Gastrocnemius medialis (tissue), 4 donors: ENCODE measurements at regions not wholly inside any gene's neighbourhood (a gene's known extent, or its start where the extent isn't known, plus 50 kb on each side); places are given as distances from the start of the nearest gene placed in this dataset.

Source experiments
- ATAC-seq, 2 donors: fragments of 150-250 bp; one replicate each; pipeline ENCODE4 v1.9.1; 2016
- DNase-seq, 2 donors: peaks; one replicate each; pipeline ENCODE4 v3.0.0-alpha.2; 2019
- H3K27ac ChIP-seq, 4 donors: fragments of 200-600 bp; sonication (generic); 1 replicate in 1 of 4; 2 replicates in 3 of 4; pipeline ENCODE4 v1.5.1; 2016 to 2018; ENCODE audit warnings: mild to moderate bottlenecking in 2 of 4, moderate library complexity in 1 of 4
- H3K27me3 ChIP-seq, 3 donors: fragments of 200-600 bp; sonication (generic) in 2 of 3; 1 replicate in 1 of 3; 2 replicates in 2 of 3; pipeline versions ENCODE4 v1.5.1 to v1.6.0; 2016 to 2019; ENCODE audit warnings: mild to moderate bottlenecking in 1 of 3, moderate library complexity in 1 of 3
- H3K36me3 ChIP-seq, 2 donors: fragments of 200-600 bp; sonication (generic) in 1 of 2; one replicate each; pipeline ENCODE4 v1.5.1; 2017 to 2018
- H3K4me1 ChIP-seq, 2 donors: fragments of 200-600 bp; sonication (generic) in 1 of 2; one replicate each; pipeline ENCODE4 v1.5.1; 2016 to 2017; ENCODE audit warnings: mild to moderate bottlenecking in 2 of 2
- H3K4me3 ChIP-seq, 4 donors: fragments of 200-600 bp; sonication (generic) in 3 of 4; 1 replicate in 1 of 4; 2 replicates in 3 of 4; pipeline ENCODE4 v1.5.1; 2016 to 2019; ENCODE audit warnings: mild to moderate bottlenecking in 2 of 4
- H3K9me3 ChIP-seq, 3 donors: fragments of 200-600 bp; sonication (generic) in 2 of 3; 1 replicate in 1 of 3; 2 replicates in 2 of 3; pipeline ENCODE4 v1.5.1; 2016 to 2019
- CTCF ChIP-seq, 5 experiments: fragments of 450-650 bp in 3 of 5; fragments of 200-600 bp in 2 of 5; sonication (generic) in 2 of 5; IDR thresholded peaks in 4 of 5; conservative IDR thresholded peaks in 1 of 5; 1 replicate in 4 of 5; 2 replicates in 1 of 5; pipeline ENCODE4 v1.5.1; 2016 to 2019; ENCODE audit warnings: antibody characterized with exemption in 5 of 5, mild to moderate bottlenecking in 3 of 5, moderate library complexity in 3 of 5
- POLR2A ChIP-seq, 2 donors: fragments of 450-650 bp; IDR thresholded peaks; one replicate each; pipeline ENCODE4 v1.6.1; 2017; ENCODE audit warnings: antibody characterized with exemption in 2 of 2, mild to moderate bottlenecking in 2 of 2, moderate library complexity in 2 of 2
- in situ Hi-C, 4 donors: fragments of 200-750 bp; cut with MboI; loops; one replicate each; pipeline versions ENCODE4 v1.15.0 to v1.8.0; 2017; ENCODE audit warnings: low sequenced_read_pairs in 4 of 4
- intact Hi-C: fragments of 100-400 bp; cut with DNase I; formaldehyde crosslinking; loops from one replicate; pipeline ENCODE4 v1.15.1; 2023; ENCODE audit warnings: low total_unique reads

- intact Hi-C loops (no loop called here), in situ Hi-C loops (no loop called here)
- Histone ChIP-seq H3K27ac (no peak overlapping the region), H3K9me3 (no peaks in the 10 kb centered on the region), H3K36me3 (no peaks in the 10 kb centered on the region), H3K27me3 (no peaks in the 10 kb centered on the region), H3K4me3 (no peak overlapping the region), H3K4me1 (no peaks in the 10 kb centered on the region)
- TF ChIP-seq CTCF (IDR thresholded peaks at IDR 0.05 in 4 of 5, conservative IDR thresholded peaks at IDR 0.05 in 1 of 5) (no peak), POLR2A (IDR thresholded peaks at IDR 0.05) (no peak)
- no peak for ATAC-seq
- DNase-seq = no peak
These were observed 403.4 kb upstream of the SPRY2 start for GRCh38 chr13:80744147-80744914.

- intact Hi-C loops = no loop called here
- no peak for ATAC-seq
- DNase-seq = no peak
- Histone ChIP-seq H3K36me3 (no peaks in the 10 kb centered on the region), H3K4me3 (no peak overlapping the region), H3K27ac (no peak overlapping the region), H3K27me3 (no peaks in the 10 kb centered on the region), H3K4me1 (no peaks in the 10 kb centered on the region), H3K9me3 (no peaks in the 10 kb centered on the region)
- no peak for TF ChIP-seq CTCF (IDR thresholded peaks at IDR 0.05 in 4 of 5, conservative IDR thresholded peaks at IDR 0.05 in 1 of 5)
- in situ Hi-C loops = no loop called here
These were observed 401.1 kb upstream of the SPRY2 start for GRCh38 chr13:80742033-80742432.

GRCh38 chr13:80740071-80740470 is 399.1 kb upstream of the SPRY2 start:
- H3K27ac ChIP-seq = no peak overlapping the region
- no peaks in the 10 kb centered on the region for H3K27me3 ChIP-seq
- TF ChIP-seq POLR2A (IDR thresholded peaks at IDR 0.05) (no peak), CTCF (IDR thresholded peaks at IDR 0.05 in 4 of 5, conservative IDR thresholded peaks at IDR 0.05 in 1 of 5) (no peak)
- H3K9me3 ChIP-seq = no peaks in the 10 kb centered on the region
- in situ Hi-C loops = no loop called here
- intact Hi-C loops = no loop called here
- H3K4me3 ChIP-seq = no peak overlapping the region
- no peaks in the 10 kb centered on the region for H3K36me3 ChIP-seq
- no peak for DNase-seq
- ATAC-seq = no peak
- H3K4me1 ChIP-seq = no peaks in the 10 kb centered on the region

- TF ChIP-seq POLR2A (IDR thresholded peaks at IDR 0.05) (no peak), CTCF (IDR thresholded peaks at IDR 0.05 in 4 of 5, conservative IDR thresholded peaks at IDR 0.05 in 1 of 5) (no peak)
- ATAC-seq = no peak
- Histone ChIP-seq H3K36me3 (no peaks in the 10 kb centered on the region), H3K27ac (no peak overlapping the region), H3K9me3 (no peaks in the 10 kb centered on the region), H3K27me3 (no peaks in the 10 kb centered on the region), H3K4me3 (no peak overlapping the region), H3K4me1 (no peaks in the 10 kb centered on the region)
- in situ Hi-C loops = no loop called here
- no peak for DNase-seq
- intact Hi-C loops = no loop called here
These were observed 396.6 kb upstream of the SPRY2 start for GRCh38 chr13:80737513-80737912.
